GM18505 (cell line): ENCODE measurements at regions not wholly inside any gene's neighbourhood (a gene's known extent, or its start where the extent isn't known, plus 50 kb on each side); places are given as distances from the start of the nearest gene placed in this dataset.

Experiments used
- ATAC-seq: cut with Tn5 transposase; IDR thresholded peaks from one replicate; pipeline ENCODE4 v1.9.1; 2021; ENCODE audit not compliant: unreplicated experiment
- POLR2A ChIP-seq: IDR thresholded peaks from 4 replicates; pipeline ENCODE4 v1.6.1; 2011; ENCODE audit warnings: borderline replicate concordance; ENCODE audit not compliant: insufficient read depth, insufficient read length; ENCODE audit errors: extremely low read depth

DNA sequence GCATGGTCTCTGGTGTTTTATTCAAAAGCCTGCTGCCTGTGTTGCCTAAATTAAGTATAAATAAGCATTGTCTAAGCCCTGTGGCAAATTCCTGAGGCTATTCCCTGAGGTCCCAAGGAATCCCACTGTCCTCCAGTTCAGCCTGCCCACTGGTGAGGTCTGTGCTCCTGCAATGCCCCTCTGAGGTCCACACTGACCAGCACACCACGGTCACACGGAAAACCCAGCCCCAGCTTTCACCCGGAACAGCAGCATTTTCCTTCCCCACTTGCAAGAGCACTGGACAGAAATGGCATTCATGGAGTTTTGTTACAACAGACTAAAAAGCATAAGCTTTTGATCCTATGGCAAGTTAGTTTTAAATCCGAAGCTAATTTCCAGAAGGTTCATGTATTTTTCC, 234.0 kb downstream of the KLF13 start:
- no peak for ATAC-seq

DNA sequence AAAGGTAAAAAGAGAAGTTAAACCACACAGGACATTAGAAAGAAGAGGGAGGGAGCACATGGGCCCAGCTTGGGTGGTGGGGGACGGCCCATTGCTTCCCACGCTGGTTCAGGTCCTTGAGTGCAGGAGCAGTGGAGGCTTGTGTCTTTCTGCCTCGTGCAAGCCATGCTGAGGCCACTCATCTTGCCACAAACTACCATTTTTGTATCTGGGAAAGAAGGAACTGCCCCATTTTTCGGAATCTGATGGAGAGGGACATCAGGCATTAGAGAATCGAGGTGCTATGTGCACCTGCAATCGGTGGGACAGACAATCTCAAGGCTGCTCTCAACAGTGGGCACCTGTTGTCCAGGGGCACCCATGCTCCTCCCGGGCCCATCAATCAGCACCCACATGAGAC, 234.5 kb downstream of the KLF13 start:
- no peak for TF ChIP-seq POLR2A
- no peak for ATAC-seq

More for the DNA sequence above, 234.0 kb downstream of the KLF13 start:
- TF ChIP-seq POLR2A: no peak

- TF ChIP-seq POLR2A: no peak
- no peak for ATAC-seq
Measured at GRCh38 chr15:31563001-31563400, 236.4 kb downstream of the KLF13 start.

- ATAC-seq: no peak
- no peak for TF ChIP-seq POLR2A
Measured at GRCh38 chr15:31563421-31563820, 236.8 kb downstream of the KLF13 start.

DNA sequence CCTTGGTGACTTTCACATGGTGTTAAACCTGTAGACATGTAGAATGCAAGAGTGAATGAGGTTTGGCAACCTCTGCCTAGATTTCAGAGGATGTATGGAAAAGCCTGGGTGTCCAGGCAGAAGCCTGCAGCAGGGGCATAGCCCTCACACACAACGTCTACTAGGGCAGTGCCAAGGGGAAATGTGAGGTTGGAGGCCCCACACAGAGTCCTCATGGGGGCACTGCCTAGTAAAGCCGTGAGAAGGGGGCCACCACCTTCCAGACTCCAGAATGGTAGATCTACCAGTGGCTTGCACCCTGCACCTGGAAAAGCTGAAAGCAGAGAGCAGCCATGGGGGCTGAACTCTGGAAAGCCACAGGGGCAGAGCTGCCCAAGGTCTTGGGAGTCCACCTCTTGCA, 241.2 kb downstream of the KLF13 start:
- ATAC-seq: no peak
- TF ChIP-seq POLR2A: no peak

- no peak for ATAC-seq
- no peak for TF ChIP-seq POLR2A
Measured at GRCh38 chr15:31569836-31570235, 243.2 kb downstream of the KLF13 start.

- ATAC-seq: no peak
- TF ChIP-seq POLR2A: no peak
Measured at GRCh38 chr15:31570591-31570990, 244.0 kb downstream of the KLF13 start.

DNA sequence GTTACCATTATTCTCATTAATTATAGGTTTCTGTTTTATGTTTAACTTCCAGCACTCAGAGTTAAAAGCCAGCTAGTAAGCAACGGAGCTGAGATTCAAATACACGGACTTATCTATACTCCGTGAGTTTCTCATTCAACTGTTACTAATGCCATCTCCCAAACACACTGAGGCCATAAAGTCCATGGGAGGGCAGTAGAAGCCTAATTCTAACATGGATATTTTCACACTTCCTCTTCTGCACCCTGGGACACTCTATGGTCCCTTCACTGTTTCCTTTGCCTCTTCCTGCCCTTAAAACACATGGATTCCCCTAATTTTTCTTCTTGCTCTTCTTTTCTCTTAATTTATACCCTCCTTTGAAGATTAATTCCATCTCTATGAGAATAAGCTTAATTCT, 245.0 kb downstream of the KLF13 start:
- no peak for ATAC-seq
- no peak for TF ChIP-seq POLR2A

DNA sequence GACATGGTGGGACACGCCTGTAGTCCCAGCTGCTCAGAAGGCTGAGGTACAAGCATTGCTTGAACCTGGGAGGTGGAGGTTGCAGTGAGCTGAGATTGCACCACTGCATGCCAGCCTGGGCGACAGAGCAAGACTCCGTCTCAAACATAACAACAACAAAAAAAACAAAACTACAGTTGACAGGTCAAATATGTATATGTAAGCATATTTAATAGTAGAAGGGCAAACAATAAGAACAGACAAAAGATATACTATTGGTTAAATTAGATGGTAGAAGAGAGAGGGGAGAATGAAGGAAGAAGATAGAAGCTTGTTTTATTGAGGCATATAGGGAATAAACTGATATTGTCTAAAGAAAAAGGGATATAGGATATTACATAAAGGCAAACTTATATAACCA, 247.1 kb downstream of the KLF13 start:
- TF ChIP-seq POLR2A: no peak
- ATAC-seq: no peak

- no peak for TF ChIP-seq POLR2A
- no peak for ATAC-seq
Measured at GRCh38 chr15:31574766-31575165, 248.1 kb downstream of the KLF13 start.

- TF ChIP-seq POLR2A: no peak
- no peak for ATAC-seq
Measured at GRCh38 chr15:31577108-31577507, 250.5 kb downstream of the KLF13 start.

GRCh38 chr15:31579282-31579681, 252.6 kb downstream of the KLF13 start:
- no peak for TF ChIP-seq POLR2A
- no peak for ATAC-seq

DNA sequence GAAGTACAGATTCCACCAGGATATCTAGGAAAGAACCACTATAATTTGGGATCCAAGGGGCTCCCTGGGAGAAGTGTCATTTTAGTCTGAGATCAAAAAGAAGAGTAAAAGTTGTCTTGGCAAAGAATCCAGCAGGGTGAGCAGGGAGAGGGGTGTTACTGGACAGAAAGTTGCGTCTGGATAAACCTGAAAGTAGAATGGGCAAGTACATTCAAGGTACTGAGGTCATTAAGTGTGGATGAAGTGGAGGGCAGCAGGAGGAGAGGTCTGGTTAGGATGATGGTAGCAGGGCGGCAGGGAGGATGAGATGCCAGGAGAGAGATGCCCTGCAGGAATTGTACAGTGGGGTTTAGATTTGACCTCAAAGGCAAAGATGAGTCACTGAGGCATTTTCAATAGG, 253.3 kb downstream of the KLF13 start:
- no peak for ATAC-seq
- no peak for TF ChIP-seq POLR2A

GRCh38 chr15:31584195-31584594, 257.6 kb downstream of the KLF13 start:
- no peak for TF ChIP-seq POLR2A
- no peak for ATAC-seq

GRCh38 chr15:31585240-31585639, 258.6 kb downstream of the KLF13 start:
- no peak for TF ChIP-seq POLR2A
- no peak for ATAC-seq
